Parathyroid adenoma (tissue), 2 donors: ENCODE measurements at regions not wholly inside any gene's neighbourhood (a gene's known extent, or its start where the extent isn't known, plus 50 kb on each side); places are given as distances from the start of the nearest gene placed in this dataset.

ENCODE experiments used
- H2AFZ ChIP-seq: fragments of 300-600 bp; sonication (generic); one replicate; pipeline ENCODE4 v1.7.0; 2017; ENCODE audit warnings: antibody characterized with exemption, mild to moderate bottlenecking
- H3K27ac ChIP-seq: fragments of 300-600 bp; sonication (generic); one replicate; pipeline ENCODE4 v1.7.0; 2017
- H3K27me3 ChIP-seq: fragments of 300-600 bp; sonication (generic); one replicate; pipeline ENCODE4 v1.7.0; 2017; ENCODE audit warnings: low read length; ENCODE audit not compliant: control insufficient read depth, insufficient read depth
- H3K36me3 ChIP-seq: fragments of 300-600 bp; sonication (generic); one replicate; pipeline ENCODE4 v1.7.0; 2017; ENCODE audit warnings: low read length; ENCODE audit not compliant: control insufficient read depth, insufficient read depth
- H3K4me1 ChIP-seq: fragments of 300-600 bp; sonication (generic); one replicate; pipeline ENCODE4 v1.7.0; 2017; ENCODE audit warnings: control low read depth
- H3K4me2 ChIP-seq: fragments of 300-600 bp; sonication (generic); one replicate; pipeline ENCODE4 v1.7.0; 2017; ENCODE audit warnings: low read length
- H3K4me3 ChIP-seq: fragments of 300-600 bp; sonication (generic); one replicate; pipeline ENCODE4 v1.7.0; 2017; ENCODE audit warnings: low read depth, low read length
- H3K79me2 ChIP-seq: fragments of 300-600 bp; sonication (generic); one replicate; pipeline ENCODE4 v1.7.0; 2017; ENCODE audit warnings: control low read depth
- H3K9ac ChIP-seq: fragments of 300-600 bp; sonication (generic); one replicate; pipeline ENCODE4 v1.7.0; 2017; ENCODE audit warnings: mild to moderate bottlenecking
- H3K9me3 ChIP-seq: fragments of 300-600 bp; sonication (generic); one replicate; pipeline ENCODE4 v1.7.0; 2017; ENCODE audit warnings: low read length; ENCODE audit not compliant: control insufficient read depth
- CTCF ChIP-seq: fragments of 300-600 bp; sonication (generic); IDR thresholded peaks from one replicate; pipeline ENCODE4 v1.7.0; 2017; ENCODE audit warnings: antibody characterized with exemption, mild to moderate bottlenecking
- donor health status: primary hyperparathyroidism.

GRCh38 chr2:188145885-188146284 lies 145.8 kb upstream of the GULP1 start:
- no peaks in the 10 kb centered on the region for H3K4me1 ChIP-seq
- H3K79me2 ChIP-seq: no peaks in the 10 kb centered on the region
- no peak overlapping the region for H3K4me2 ChIP-seq
- H3K9ac ChIP-seq: no peak overlapping the region
- H3K9me3 ChIP-seq: no peaks in the 10 kb centered on the region
- no peak overlapping the region for H3K27ac ChIP-seq
- H3K4me3 ChIP-seq: no peak overlapping the region
- no peaks in the 10 kb centered on the region for H3K27me3 ChIP-seq
- H2AFZ ChIP-seq: no peak overlapping the region
- TF ChIP-seq CTCF: no peak
- H3K36me3 ChIP-seq: no peaks in the 10 kb centered on the region

DNA sequence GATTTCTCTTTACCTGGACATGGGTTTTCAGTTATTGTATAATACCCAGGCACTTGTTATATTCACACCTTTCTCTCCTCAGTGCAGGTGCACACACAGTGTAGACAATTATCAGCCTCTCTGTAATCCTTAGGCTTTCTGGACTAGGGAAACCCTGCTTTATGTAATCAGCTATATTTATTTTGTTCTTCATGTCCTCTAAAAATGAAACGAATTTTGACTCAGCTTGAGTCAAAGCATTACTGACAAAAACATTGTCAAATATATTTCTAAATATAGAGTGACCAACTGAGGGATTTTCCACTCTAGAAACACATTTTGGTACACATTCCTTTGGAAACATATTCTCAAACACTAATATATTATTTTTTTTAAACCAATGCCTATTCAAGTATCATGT lies 144.8 kb upstream of the GULP1 start:
- Histone ChIP-seq H3K4me3 (no peak overlapping the region), H3K4me1 (no peaks in the 10 kb centered on the region), H3K9me3 (no peaks in the 10 kb centered on the region), H3K27me3 (no peaks in the 10 kb centered on the region), H3K36me3 (no peaks in the 10 kb centered on the region), H3K27ac (no peak overlapping the region), H3K9ac (no peak overlapping the region), H3K4me2 (no peak overlapping the region), H3K79me2 (no peaks in the 10 kb centered on the region), H2AFZ (no peak overlapping the region)
- TF ChIP-seq CTCF: no peak

DNA sequence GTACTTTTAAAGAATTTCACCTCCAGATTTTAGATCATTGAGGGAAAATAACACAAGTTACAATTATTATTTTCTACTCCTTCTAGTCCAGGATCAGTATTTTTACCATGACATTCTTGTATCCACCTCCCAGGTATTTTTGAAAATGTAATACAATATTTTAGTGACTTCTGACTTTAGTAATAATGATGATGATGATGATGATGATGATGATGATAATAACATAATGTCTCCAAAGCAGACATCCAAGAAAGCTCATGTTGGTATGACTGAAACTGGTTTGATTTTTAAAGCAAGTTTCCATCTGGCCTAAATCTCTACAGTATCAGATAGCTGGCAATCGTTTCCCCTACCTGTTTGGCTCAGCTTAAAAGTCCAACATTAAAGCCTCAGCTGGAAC lies 140.0 kb upstream of the GULP1 start:
- no peak overlapping the region for H3K27ac ChIP-seq
- H3K4me1 ChIP-seq: no peaks in the 10 kb centered on the region
- no peak overlapping the region for H2AFZ ChIP-seq
- no peaks in the 10 kb centered on the region for H3K36me3 ChIP-seq
- no peaks in the 10 kb centered on the region for H3K9me3 ChIP-seq
- H3K4me3 ChIP-seq: no peak overlapping the region
- no peaks in the 10 kb centered on the region for H3K27me3 ChIP-seq
- TF ChIP-seq CTCF: no peak
- no peak overlapping the region for H3K9ac ChIP-seq
- H3K4me2 ChIP-seq: no peak overlapping the region
- H3K79me2 ChIP-seq: no peaks in the 10 kb centered on the region

DNA sequence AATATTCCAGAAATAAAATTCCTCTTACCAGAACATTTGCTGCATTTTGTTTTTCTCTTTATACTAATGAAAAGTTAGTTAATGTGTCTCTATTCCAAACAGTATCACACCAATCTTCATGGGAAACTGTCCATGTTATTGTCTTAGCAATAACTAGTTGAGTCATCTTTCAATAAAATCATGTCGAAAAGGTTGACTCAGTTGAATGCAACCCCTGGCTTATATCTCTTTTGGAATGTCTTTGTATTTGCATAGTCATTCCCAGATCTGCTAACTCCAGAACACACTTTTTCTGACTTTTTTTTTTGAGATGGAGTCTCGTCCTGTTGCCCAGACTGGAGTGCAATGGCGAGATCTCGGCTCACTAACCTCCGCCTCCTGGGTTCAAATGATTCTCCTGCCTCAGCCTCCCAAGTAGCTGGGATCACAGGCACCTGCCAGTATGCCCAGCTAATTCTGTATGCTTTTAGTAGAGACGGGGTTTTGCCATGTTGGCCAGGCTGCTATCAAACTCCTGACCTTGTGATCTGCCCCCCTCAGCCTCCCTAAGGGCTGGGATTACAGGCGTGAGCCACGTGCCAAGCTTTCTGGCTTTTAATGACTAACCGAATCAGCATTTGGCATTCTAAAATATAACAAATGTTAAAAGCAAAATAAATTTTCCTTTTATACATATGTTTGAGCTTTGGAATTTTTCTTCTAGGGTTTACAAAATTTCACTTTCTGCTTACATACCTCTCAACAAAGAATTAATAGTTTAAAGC lies 133.2 kb upstream of the GULP1 start:
- H3K9me3 ChIP-seq: no peaks in the 10 kb centered on the region
- no peaks in the 10 kb centered on the region for H3K36me3 ChIP-seq
- no peak for TF ChIP-seq CTCF
- no peak overlapping the region for H3K4me3 ChIP-seq
- H3K4me2 ChIP-seq: no peak overlapping the region
- H3K9ac ChIP-seq: no peak overlapping the region
- H3K4me1 ChIP-seq: no peaks in the 10 kb centered on the region
- no peaks in the 10 kb centered on the region for H3K27me3 ChIP-seq
- no peaks in the 10 kb centered on the region for H3K79me2 ChIP-seq
- H3K27ac ChIP-seq: no peak overlapping the region
- H2AFZ ChIP-seq: no peak overlapping the region

GRCh38 chr2:188159484-188159883 lies 132.2 kb upstream of the GULP1 start:
- no peaks in the 10 kb centered on the region for H3K4me1 ChIP-seq
- no peaks in the 10 kb centered on the region for H3K27me3 ChIP-seq
- no peaks in the 10 kb centered on the region for H3K9me3 ChIP-seq
- no peak overlapping the region for H3K9ac ChIP-seq
- no peak overlapping the region for H3K27ac ChIP-seq
- no peaks in the 10 kb centered on the region for H3K79me2 ChIP-seq
- no peak overlapping the region for H3K4me3 ChIP-seq
- H3K36me3 ChIP-seq: no peaks in the 10 kb centered on the region
- no peak overlapping the region for H3K4me2 ChIP-seq
- no peak overlapping the region for H2AFZ ChIP-seq
- TF ChIP-seq CTCF: no peak
